IPS DF 6.9 (cell line): ENCODE measurements at regions not wholly inside any gene's neighbourhood (a gene's known extent, or its start where the extent isn't known, plus 50 kb on each side); places are given as distances from the start of the nearest gene placed in this dataset.

Source experiments
- DNase-seq: peaks from one replicate; pipeline ENCODE4 v3.0.0-alpha.2; 2013; ENCODE audit warnings: low read depth, low spot score
- H3K27ac ChIP-seq: one replicate; pipeline ENCODE4 v1.5.1; 2013; ENCODE audit warnings: low read length, control low read depth
- H3K27me3 ChIP-seq: 2 replicates; pipeline ENCODE4 v1.6.1; 2013; ENCODE audit warnings: mild to moderate bottlenecking, low read length; ENCODE audit not compliant: control insufficient read depth, insufficient read depth
- H3K36me3 ChIP-seq: 2 replicates; pipeline ENCODE4 v1.6.1; 2013; ENCODE audit warnings: low read length; ENCODE audit not compliant: control insufficient read depth, insufficient read depth
- H3K4me1 ChIP-seq: 2 replicates; pipeline ENCODE4 v1.6.1; 2013; ENCODE audit warnings: low read length; ENCODE audit not compliant: control insufficient read depth, insufficient read depth
- H3K4me3 ChIP-seq: 2 replicates; pipeline ENCODE4 v1.5.1; 2013; ENCODE audit warnings: mild to moderate bottlenecking, low read length
- H3K9me3 ChIP-seq: 2 replicates; pipeline ENCODE4 v1.6.1; 2013; ENCODE audit warnings: low read length, inconsistent platforms; ENCODE audit not compliant: control insufficient read depth, insufficient read depth
- WGBS: extraction: QIAGEN DNeasy Blood & Tissue Kit; methylation state at CpG from one replicate; pipeline ENCODE4 v1.1.7; 2013; ENCODE audit warnings: mixed read lengths, missing lambda C conversion rate; ENCODE audit not compliant: insufficient read length, insufficient coverage; 5-methylcytosine and 5-hydroxymethylcytosine counted together

- Histone ChIP-seq H3K9me3 (no peaks in the 10 kb centered on the region), H3K4me1 (peaks cover 5% of the 10 kb centered on the region; the same call in 1 of the 2 replicates), H3K27ac (no peak overlapping the region), H3K27me3 (no peaks in the 10 kb centered on the region; the same call in 1 of the 2 replicates), H3K4me3 (no peak overlapping the region), H3K36me3 (no peaks in the 10 kb centered on the region)
- WGBS: 100% methylated on average over 1 of the region's 3 CpGs
- no peak for DNase-seq
Measured at GRCh38 chr16:51638339-51639135, 487.5 kb upstream of the SALL1 start.

GRCh38 chr16:51637770-51638094 is 486.7 kb upstream of the SALL1 start:
- Histone ChIP-seq H3K27me3 (no peaks in the 10 kb centered on the region; the same call in 1 of the 2 replicates), H3K4me3 (no peak overlapping the region), H3K36me3 (no peaks in the 10 kb centered on the region), H3K9me3 (no peaks in the 10 kb centered on the region), H3K27ac (no peak overlapping the region), H3K4me1 (peaks cover 5% of the 10 kb centered on the region; the same call in 1 of the 2 replicates)
- WGBS: no CpG with 5 or more reads among the region's 8 CpGs
- DNase-seq: no peak

- no peak overlapping the region for H3K27ac ChIP-seq
- WGBS: no CpG with 5 or more reads among the region's 16 CpGs
- no peaks in the 10 kb centered on the region for H3K9me3 ChIP-seq
- peaks cover 2% of the 10 kb centered on the region; the same call in 1 of the 2 replicates for H3K27me3 ChIP-seq
- peaks cover 5% of the 10 kb centered on the region; the same call in 1 of the 2 replicates for H3K4me1 ChIP-seq
- H3K4me3 ChIP-seq: no peak overlapping the region
- peak; percentile 75 for DNase-seq
- no peaks in the 10 kb centered on the region for H3K36me3 ChIP-seq
Measured at GRCh38 chr16:51636920-51637769, 486.1 kb upstream of the SALL1 start.

GRCh38 chr16:51635181-51635580 is 484.1 kb upstream of the SALL1 start:
- no CpG with 5 or more reads among the region's 4 CpGs for WGBS
- Histone ChIP-seq H3K4me3 (no peak overlapping the region), H3K36me3 (no peaks in the 10 kb centered on the region), H3K4me1 (peaks cover 5% of the 10 kb centered on the region; the same call in 1 of the 2 replicates), H3K27ac (no peak overlapping the region), H3K9me3 (no peaks in the 10 kb centered on the region), H3K27me3 (peaks cover 13% of the 10 kb centered on the region)
- no peak for DNase-seq

GRCh38 chr16:51630076-51630475 is 479.0 kb upstream of the SALL1 start:
- no peaks in the 10 kb centered on the region for H3K9me3 ChIP-seq
- H3K4me1 ChIP-seq: no peaks in the 10 kb centered on the region
- no CpG with 5 or more reads among the region's 4 CpGs for WGBS
- H3K27me3 ChIP-seq: peaks cover 27% of the 10 kb centered on the region
- H3K27ac ChIP-seq: no peak overlapping the region
- no peak overlapping the region for H3K4me3 ChIP-seq
- no peaks in the 10 kb centered on the region for H3K36me3 ChIP-seq
- DNase-seq: no peak

- Histone ChIP-seq H3K27ac (no peak overlapping the region), H3K4me1 (no peaks in the 10 kb centered on the region), H3K27me3 (peaks cover 27% of the 10 kb centered on the region), H3K36me3 (no peaks in the 10 kb centered on the region), H3K4me3 (no peak overlapping the region), H3K9me3 (no peaks in the 10 kb centered on the region)
- no peak for DNase-seq
- no CpG with 5 or more reads among the region's 3 CpGs for WGBS
Measured at GRCh38 chr16:51629576-51629975, 478.5 kb upstream of the SALL1 start.

- Histone ChIP-seq H3K27me3 (peaks cover 11% of the 10 kb centered on the region), H3K27ac (no peak overlapping the region), H3K4me3 (no peak overlapping the region), H3K9me3 (no peaks in the 10 kb centered on the region), H3K4me1 (no peaks in the 10 kb centered on the region), H3K36me3 (no peaks in the 10 kb centered on the region)
- DNase-seq: no peak
- whole genome bisulfite sequencing: no CpG with 5 or more reads among the region's 7 CpGs
Measured at GRCh38 chr16:51624080-51624775, 473.2 kb upstream of the SALL1 start.

- Histone ChIP-seq H3K9me3 (no peaks in the 10 kb centered on the region), H3K4me3 (no peak overlapping the region), H3K27ac (no peak overlapping the region), H3K27me3 (no peaks in the 10 kb centered on the region), H3K4me1 (no peaks in the 10 kb centered on the region), H3K36me3 (no peaks in the 10 kb centered on the region)
- WGBS: no CpG with 5 or more reads among the region's 1 CpG
- DNase-seq: no peak
Measured at GRCh38 chr16:51621610-51622009, 470.5 kb upstream of the SALL1 start.

GRCh38 chr16:51615141-51615540 is 464.1 kb upstream of the SALL1 start:
- Histone ChIP-seq H3K4me1 (no peaks in the 10 kb centered on the region), H3K4me3 (no peak overlapping the region), H3K27me3 (no peaks in the 10 kb centered on the region), H3K27ac (no peak overlapping the region), H3K9me3 (no peaks in the 10 kb centered on the region), H3K36me3 (no peaks in the 10 kb centered on the region)
- DNase-seq: no peak
- WGBS: no CpG with 5 or more reads among the region's 4 CpGs

- H3K4me3 ChIP-seq: no peak overlapping the region
- WGBS: no CpG with 5 or more reads among the region's 6 CpGs
- no peaks in the 10 kb centered on the region for H3K36me3 ChIP-seq
- H3K9me3 ChIP-seq: no peaks in the 10 kb centered on the region
- 0 out of 2 replicates have a peak, but pooled peaks cover 1% of the 10 kb centered on the region for H3K4me1 ChIP-seq
- no peak overlapping the region for H3K27ac ChIP-seq
- no peak for DNase-seq
- no peaks in the 10 kb centered on the region for H3K27me3 ChIP-seq
Measured at GRCh38 chr16:51607201-51607651, 456.2 kb upstream of the SALL1 start.
